GM19467 (cell line): ENCODE measurements at regions not wholly inside any gene's neighbourhood (a gene's known extent, or its start where the extent isn't known, plus 50 kb on each side); places are given as distances from the start of the nearest gene placed in this dataset.
"Not testable (repeated sequence)": the region's sequence is repeated elsewhere in the genome, so short reads cannot be mapped to it uniquely, and the experiment has no call there.

Source experiments
- ATAC-seq: cut with Tn5 transposase; IDR thresholded peaks from one replicate; pipeline ENCODE4 v1.9.1; 2021; ENCODE audit warnings: mild to moderate bottlenecking, moderate library complexity; ENCODE audit not compliant: unreplicated experiment

DNA sequence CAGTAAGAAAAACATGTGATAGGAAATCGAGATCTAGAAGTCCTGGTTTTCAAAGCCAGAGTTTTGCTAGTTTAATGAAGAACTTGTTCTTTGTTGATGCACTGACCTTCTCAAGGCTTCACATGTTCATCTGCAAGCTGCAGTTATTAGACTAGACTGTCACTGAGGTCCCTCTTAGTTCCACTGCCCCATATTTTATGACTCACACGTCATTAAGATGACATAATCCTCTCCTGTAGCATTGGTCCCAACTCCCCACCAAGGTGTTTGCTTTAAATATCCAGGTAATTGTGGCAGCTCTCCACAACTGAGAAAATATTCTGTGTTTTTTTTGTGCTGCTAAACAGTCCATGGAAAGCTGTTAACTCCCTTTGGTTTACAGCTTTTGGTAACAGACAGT lies 149.7 kb downstream of the MREG start:
- no peak for ATAC-seq

- no peak for ATAC-seq
Measured at GRCh38 chr2:215862351-215862771, 151.0 kb downstream of the MREG start.

DNA sequence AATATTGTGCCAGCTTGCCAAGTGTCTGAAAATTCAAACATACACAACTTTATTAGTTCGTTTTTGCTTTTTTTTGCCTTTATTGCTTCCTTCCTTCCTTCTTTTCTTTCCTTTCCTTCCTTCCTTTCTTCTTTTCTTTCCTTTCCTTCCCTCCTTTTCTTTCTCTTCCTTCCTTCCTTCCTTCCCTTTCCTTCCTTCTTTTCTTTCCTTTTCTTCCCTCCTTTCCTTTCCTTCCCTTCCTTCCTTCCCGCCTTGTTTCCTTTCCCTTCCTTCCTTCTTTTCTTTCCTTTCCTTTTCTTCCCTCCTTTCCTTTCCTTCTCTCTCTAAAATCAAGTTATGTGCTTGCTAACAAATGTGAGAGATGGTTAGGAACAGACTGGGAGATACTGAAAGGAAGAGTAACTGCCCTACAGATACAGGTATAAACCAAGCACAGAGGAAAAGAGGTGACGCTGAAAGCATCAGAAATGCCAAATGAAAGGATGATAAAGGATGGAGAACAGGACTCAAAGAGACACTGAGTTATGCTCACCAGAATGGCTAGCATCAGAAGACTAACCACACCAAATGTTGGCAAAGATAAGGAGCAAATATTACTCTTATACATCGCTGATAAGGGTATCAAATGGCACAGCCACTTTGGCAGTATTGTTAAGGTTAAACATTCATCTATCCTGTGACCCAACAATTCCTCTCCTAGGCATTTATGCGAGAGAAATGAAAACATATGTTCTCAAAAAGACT lies 151.6 kb downstream of the MREG start:
- ATAC-seq: no peak

DNA sequence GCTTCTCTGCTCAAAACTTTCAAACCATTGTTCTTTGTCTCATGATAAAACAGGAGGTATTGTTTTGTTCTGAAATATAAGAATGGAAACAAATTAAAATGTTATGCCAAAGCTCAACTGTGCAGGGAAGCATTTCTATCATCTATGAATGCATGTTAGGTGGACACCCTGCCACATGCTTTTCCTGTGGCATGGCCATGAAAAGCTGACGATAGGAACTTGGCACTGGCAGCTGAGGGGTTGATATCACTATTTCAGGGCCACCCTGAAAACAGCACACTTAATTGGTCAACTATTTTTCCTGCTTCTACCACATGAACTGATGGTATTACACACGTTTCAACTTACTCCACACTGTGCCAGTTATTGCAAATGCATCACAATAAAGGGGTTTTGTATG lies 157.3 kb downstream of the MREG start:
- ATAC-seq: no peak

- ATAC-seq: not testable (repeated sequence)
Measured at GRCh38 chr2:215855308-215855707, 158.0 kb downstream of the MREG start.

DNA sequence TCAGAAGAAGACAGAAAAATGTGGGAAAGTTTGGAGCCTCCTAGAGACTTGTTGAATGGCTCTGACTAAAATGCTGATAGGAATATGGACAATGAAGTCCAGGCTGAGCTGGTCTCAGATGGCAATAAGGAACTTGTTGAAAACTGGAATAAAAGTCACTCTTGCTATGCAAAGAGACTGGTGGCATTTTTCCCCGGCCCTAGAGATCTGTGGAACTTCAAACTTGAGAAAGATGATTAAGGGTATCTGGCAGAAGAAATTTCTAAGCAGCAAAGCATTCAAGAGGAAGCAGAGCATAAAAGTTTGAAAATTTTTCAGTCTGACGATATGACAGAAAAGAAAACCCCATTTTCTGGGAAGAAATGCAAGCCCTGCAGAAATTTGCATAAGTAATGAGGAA lies 159.3 kb downstream of the MREG start:
- no peak for ATAC-seq

GRCh38 chr2:215851696-215852095 lies 161.7 kb downstream of the MREG start:
- no peak for ATAC-seq

DNA sequence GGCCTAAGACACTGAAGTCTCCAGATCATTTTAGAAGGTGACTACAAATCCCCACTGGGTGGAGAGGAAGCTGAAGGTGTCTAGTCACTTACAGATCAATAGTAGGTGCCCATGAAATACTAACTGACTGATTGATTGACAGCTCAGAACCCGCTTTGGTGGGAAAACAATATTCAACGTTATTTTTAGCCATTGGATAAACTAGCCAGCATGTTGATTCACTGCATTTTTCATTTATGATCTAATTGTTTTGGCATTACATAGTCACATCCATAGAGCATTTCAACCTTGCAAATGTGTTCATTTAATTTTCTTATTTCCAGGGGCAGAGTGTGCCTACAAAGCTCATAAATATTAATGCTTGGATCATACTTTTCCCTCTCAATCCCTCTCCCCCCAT lies 162.3 kb downstream of the MREG start:
- no peak for ATAC-seq

GRCh38 chr2:215850380-215850779 lies 163.0 kb downstream of the MREG start:
- ATAC-seq: no peak

DNA sequence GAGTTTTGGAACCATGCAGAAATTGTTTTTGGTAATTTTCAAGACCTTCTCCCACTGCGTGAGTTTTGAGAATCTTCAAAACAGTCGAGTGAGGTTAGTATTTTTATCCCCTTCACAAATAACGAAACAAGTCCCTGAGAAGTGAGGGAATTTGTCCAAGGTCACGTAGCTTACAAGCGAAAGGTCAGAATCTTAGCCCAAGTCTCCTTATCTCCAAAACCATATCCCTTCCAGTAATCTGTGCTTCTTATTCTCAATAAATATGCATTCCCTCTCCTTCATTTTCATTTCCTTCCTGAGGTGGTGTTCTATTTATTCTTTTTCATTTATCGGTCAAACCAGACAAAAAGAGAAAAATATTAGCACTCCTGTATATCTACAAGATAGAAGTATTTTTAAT lies 163.6 kb downstream of the MREG start:
- ATAC-seq: no peak

DNA sequence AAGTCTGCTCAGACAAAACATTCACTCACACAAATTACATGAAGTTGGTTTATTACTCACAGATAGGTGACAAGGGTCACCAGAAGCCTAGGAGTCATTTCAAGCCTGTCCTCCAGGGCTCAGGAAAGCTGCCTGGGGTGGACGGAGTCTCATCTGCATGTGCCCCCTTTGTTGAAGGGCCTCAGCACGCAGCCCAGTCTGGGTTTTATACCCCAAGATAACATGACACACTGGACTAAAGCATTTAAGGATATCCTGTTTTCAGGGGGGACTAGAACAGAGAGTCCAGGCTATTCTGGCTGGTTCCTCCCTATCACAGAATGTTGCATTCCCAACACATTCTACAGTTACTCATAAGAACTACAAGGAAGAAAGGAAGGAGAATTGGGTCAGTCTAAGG lies 164.7 kb downstream of the MREG start:
- ATAC-seq: no peak

DNA sequence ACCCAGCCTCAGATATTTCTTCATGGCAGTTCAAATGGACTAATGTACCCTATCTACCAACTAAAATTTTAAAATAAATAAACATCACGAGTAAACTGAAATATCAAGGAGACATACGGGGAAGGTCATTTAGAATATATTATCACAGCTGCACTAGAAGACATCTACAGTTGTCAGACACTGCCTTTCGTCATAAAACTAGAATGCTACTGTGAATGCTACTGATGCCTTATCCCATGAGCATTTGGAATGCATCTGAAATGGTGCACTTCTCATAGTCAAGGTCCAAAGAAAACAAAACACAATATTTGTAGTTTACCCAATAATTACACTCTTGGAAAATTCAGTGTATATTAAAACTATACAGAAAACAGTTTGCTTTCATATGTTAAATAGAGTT lies 165.2 kb downstream of the MREG start:
- ATAC-seq: no peak

DNA sequence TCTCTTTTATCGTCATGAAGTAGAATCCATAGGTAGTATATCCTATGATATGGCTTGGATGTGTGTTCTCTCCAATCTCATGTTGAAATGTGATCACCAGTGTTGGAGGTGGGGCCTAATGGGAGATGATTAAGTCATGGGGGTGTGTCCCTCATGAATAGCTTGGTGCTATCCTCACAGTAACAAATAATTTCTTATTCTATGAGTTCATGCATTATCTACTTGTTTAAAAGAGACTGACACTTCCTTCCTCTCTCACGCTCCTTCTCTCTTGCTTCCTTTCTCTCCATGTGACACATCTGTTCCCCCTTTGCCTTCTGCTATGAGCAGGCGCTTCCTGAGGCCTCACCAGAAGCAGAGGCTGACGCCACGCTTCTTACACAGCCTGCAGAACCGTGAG lies 165.6 kb downstream of the MREG start:
- ATAC-seq: no peak

DNA sequence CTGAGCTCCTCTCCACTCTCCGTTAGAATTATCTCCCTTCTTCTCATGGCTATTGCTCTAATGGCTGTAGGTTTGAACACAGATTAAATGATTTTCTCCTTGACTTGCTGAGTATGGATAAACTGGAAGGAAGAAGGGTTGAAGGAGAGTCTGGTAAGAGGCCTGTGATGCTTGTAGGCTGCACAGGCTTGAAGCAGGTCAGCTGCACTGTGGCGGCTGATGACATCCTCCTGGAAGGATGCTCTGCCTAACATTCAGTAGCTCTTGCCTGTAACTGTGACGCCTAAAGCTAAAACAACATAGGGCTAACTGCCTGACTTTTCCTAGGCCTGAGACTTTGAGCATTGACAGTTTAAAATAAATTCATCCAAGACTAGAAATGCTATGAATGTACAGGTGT lies 166.3 kb downstream of the MREG start:
- no peak for ATAC-seq

- ATAC-seq: peak; percentile 52
Measured at GRCh38 chr2:215845839-215846586, 167.3 kb downstream of the MREG start.

- no peak for ATAC-seq
Measured at GRCh38 chr2:215843579-215843978, 169.8 kb downstream of the MREG start.

DNA sequence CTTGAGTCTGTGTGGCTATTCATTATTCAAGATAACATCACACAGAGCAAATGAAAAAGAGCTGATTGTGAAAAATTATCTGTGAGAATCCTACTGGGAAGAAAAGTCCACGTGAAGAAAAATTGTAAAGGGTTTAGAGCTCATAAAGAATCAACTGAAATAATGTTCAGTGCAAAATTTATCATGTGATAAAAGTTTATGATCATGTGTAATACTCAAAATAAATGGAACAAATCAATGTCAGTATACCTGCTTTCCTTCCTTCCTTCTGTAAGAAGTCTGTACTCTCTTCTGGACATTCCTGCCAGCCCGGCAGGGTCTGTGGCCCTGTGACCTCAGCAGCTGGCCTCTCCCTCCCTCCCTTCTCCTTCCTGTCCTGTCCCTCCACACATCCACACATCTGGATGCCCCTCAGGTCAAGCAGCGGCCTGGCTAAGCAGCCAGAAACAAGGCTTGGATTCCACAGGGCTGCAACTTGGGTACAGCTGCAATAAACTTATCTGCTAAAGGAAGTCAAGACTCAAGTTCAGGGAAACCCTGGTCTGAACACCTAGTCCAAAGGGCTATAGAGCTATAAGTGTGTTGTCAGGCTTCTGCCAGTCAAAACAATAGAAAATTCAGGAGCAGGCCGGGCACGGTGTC lies 172.1 kb downstream of the MREG start:
- ATAC-seq: no peak

DNA sequence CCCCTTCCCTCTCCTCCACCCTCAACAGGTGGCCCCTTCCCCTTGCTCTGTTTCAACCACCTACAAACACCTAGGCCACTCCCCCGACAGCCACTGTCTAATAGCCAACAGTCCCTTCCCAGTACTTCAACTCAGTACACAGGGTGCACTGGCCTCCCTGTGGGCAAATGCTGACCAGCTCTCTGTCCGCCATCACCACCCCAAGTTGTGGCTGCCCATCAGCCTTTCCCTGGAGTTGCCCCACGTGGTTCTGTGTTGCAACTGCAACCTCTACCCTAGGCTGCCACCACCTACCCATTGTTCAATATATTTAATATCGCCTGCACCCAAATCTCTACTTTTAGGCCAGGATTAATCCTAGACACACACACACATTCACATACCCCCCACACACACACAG lies 173.5 kb downstream of the MREG start:
- no peak for ATAC-seq

GRCh38 chr2:215839309-215839708 lies 174.0 kb downstream of the MREG start:
- no peak for ATAC-seq

DNA sequence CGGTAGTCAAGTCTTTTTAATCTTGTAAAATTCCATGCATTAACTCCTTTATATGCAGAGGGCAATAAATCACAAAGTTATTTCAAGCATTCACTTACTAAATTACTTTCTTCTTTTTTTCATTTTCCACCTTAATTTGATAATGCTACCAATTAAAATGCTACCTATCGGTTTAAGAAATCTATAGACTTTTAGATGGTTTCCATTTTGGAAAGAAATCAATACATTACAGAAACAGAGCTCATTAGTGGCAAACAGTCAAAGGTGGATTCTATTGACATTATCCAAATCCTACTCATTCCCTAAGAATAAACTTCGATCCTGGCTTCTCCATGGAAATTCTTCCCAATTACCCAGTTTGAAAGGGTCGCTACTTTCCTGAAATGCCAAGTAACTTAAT lies 176.5 kb downstream of the MREG start:
- no peak for ATAC-seq

- ATAC-seq: no peak
Measured at GRCh38 chr2:215835657-215836056, 177.7 kb downstream of the MREG start.

- ATAC-seq: no peak
Measured at GRCh38 chr2:215835231-215835630, 178.1 kb downstream of the MREG start.
